ENCODE measurements at regions not wholly inside any gene's neighbourhood (a gene's known extent, or its start where the extent isn't known, plus 50 kb on each side); places are given as distances from the start of the nearest gene placed in this dataset.
"Not testable (repeated sequence)": the region's sequence is repeated elsewhere in the genome, so short reads cannot be mapped to it uniquely, and the experiment has no call there.

DNA sequence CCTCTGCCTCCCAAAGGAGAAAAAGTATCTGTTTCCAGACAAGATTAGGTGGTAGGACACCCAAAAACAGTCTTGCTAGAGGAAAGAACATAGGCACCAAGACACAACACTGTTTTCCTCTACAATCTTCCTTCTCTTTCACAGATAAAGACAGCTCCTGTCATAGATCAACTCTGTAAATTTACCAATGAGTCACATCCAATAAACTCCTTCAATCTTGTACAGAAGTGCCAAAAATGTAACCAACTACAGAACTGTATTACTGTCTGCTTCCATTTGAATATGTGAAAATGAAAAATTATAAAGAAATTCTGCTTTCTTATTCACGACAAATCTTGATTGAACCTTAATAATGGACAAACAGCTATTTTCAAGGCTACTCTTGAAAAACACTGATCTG is 286.9 kb downstream of the PLK2 start:
- Histone ChIP-seq H3K4me2 (ENCODE audit: low read length) (no peak overlapping the region), H3K27me3 (ENCODE audit: control insufficient read depth, low read length) (no peaks in the 10 kb centered on the region), H3K4me3 (ENCODE audit: low read length) (no peak overlapping the region), H3K9me2 (replicated peaks; ENCODE audit: control insufficient read depth, low read length) (no peaks in the 10 kb centered on the region), H4K20me1 (ENCODE audit: control insufficient read depth, insufficient read depth, low read depth, low read length) (no peaks in the 10 kb centered on the region), H3K27ac (ENCODE audit: low read depth, low read length) (no peak overlapping the region), H3K36me3 (ENCODE audit: control insufficient read depth, low read length) (no peaks in the 10 kb centered on the region), H3K9me3 (ENCODE audit: control insufficient read depth, insufficient read depth, low read length) (no peaks in the 10 kb centered on the region), H3K79me2 (ENCODE audit: control insufficient read depth, low read length) (no peaks in the 10 kb centered on the region), H3F3A (ENCODE audit: control insufficient read depth, insufficient read depth) (no peaks in the 10 kb centered on the region), H3K4me1 (ENCODE audit: control insufficient read depth, low read length) (no peaks in the 10 kb centered on the region)
- TF ChIP-seq, protein P1, sequence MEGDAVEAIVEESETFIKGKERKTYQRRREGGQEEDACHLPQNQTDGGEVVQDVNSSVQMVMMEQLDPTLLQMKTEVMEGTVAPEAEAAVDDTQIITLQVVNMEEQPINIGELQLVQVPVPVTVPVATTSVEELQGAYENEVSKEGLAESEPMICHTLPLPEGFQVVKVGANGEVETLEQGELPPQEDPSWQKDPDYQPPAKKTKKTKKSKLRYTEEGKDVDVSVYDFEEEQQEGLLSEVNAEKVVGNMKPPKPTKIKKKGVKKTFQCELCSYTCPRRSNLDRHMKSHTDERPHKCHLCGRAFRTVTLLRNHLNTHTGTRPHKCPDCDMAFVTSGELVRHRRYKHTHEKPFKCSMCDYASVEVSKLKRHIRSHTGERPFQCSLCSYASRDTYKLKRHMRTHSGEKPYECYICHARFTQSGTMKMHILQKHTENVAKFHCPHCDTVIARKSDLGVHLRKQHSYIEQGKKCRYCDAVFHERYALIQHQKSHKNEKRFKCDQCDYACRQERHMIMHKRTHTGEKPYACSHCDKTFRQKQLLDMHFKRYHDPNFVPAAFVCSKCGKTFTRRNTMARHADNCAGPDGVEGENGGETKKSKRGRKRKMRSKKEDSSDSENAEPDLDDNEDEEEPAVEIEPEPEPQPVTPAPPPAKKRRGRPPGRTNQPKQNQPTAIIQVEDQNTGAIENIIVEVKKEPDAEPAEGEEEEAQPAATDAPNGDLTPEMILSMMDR (IDR thresholded peaks at IDR 0.05; ENCODE audit: low read depth, low read length, poor library complexity, severe bottlenecking), result no peak
- TF ChIP-seq EZH2phosphoT487 (IDR thresholded peaks at IDR 0.05; ENCODE audit: borderline replicate concordance, low read length), result no peak

DNA sequence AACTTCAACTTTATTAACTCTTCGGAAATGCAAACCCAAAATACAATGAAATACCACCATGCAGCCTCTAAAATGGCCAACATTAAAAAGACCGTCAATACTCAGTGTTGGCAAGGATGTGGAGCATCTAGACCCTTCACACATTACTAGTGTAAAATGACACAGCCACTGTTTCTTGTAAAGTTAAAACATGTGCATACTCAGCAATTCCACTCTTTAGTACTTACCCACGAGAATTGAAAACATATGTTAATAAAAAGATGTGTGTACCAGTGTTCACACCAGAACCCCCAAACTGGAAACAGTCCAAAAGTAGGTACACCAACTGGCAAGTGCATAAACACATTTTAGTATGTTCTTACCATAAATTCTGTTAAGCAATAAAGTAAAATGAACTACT is 294.7 kb downstream of the PLK2 start:
- TF ChIP-seq EZH2phosphoT487 (IDR thresholded peaks at IDR 0.05; ENCODE audit: borderline replicate concordance, low read length), result no peak
- TF ChIP-seq, protein P1 (IDR thresholded peaks at IDR 0.05; ENCODE audit: low read depth, low read length, poor library complexity, severe bottlenecking), result no peak
- no peaks in the 10 kb centered on the region for H3F3A ChIP-seq (ENCODE audit: control insufficient read depth, insufficient read depth)
- H3K27me3 ChIP-seq (ENCODE audit: control insufficient read depth, low read length), result no peaks in the 10 kb centered on the region
- H3K27ac ChIP-seq (ENCODE audit: low read depth, low read length), result no peak overlapping the region
- H3K9me2 ChIP-seq (replicated peaks; ENCODE audit: control insufficient read depth, low read length), result no peaks in the 10 kb centered on the region
- no peak overlapping the region for H3K4me2 ChIP-seq (ENCODE audit: low read length)
- H3K36me3 ChIP-seq (ENCODE audit: control insufficient read depth, low read length), result no peaks in the 10 kb centered on the region
- no peaks in the 10 kb centered on the region for H3K79me2 ChIP-seq (ENCODE audit: control insufficient read depth, low read length)
- no peaks in the 10 kb centered on the region for H4K20me1 ChIP-seq (ENCODE audit: control insufficient read depth, insufficient read depth, low read depth, low read length)
- no peak overlapping the region for H3K4me3 ChIP-seq (ENCODE audit: low read length)
- no peaks in the 10 kb centered on the region for H3K9me3 ChIP-seq (ENCODE audit: control insufficient read depth, insufficient read depth, low read length)
- no peaks in the 10 kb centered on the region for H3K4me1 ChIP-seq (ENCODE audit: control insufficient read depth, low read length)

DNA sequence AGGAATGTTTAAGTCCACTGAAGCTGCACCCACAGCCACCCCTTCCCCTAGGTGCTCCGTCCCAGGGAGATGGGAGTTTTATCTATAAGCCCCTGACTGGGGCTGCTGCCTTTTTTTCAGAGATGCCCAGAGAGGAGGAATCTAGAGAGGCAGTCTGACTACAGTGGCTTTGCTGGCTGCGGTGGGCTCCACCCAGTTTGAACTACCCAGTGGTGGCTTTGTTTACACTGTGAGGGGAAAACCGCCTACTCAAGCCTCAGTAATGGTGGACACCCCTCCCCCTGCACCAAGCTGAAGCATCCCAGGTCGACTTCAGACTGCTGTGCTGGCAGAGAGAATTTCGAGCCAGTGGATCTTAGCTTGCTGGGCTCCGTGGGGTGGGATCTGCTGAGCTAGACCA is 298.0 kb downstream of the PLK2 start:
- H3K4me2 ChIP-seq (ENCODE audit: low read length); H3F3A ChIP-seq (ENCODE audit: control insufficient read depth, insufficient read depth): not testable (repeated sequence)

DNA sequence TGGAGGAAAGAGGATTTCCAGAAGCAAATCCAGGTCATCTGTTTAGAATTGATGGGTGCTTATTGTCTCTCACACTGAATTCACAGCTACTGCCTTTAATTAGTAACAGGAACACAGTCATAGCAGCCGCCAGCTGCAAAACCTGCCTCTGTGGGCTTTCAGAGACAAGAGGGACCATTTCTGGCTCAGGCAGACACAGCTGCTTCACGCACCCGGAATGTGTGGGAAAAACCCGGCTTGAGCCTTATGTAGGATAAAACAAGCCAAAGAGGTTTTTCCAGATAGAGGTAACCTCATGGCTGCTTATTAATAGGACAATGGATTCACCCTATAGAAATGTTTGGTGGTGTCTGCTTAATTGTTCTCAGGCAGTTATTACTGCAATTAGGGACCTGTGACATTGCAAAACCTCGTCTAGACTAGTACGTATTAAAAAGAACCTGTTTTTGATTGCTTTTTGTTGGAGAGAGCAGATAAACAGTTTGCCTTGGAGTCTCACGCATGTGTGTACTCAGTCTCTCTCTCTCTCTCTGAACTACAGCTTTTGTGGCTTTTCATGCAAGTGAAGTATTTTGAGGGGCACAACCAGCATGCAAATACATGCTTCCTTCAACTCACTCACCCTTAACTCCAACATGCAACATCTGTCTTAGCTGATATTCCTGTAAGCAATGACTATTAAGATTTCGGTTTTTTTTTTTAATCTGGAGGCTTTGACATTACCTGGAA is 302.7 kb downstream of the PLK2 start:
- no peaks in the 10 kb centered on the region for H3K9me3 ChIP-seq (ENCODE audit: control insufficient read depth, insufficient read depth, low read length)
- peaks cover 18% of the 10 kb centered on the region for H3K4me1 ChIP-seq (ENCODE audit: control insufficient read depth, low read length)
- H3K9me2 ChIP-seq (replicated peaks; ENCODE audit: control insufficient read depth, low read length), result no peaks in the 10 kb centered on the region
- peak overlapping the region; percentile 25 for H3K4me3 ChIP-seq (ENCODE audit: low read length)
- no peaks in the 10 kb centered on the region for H4K20me1 ChIP-seq (ENCODE audit: control insufficient read depth, insufficient read depth, low read depth, low read length)
- TF ChIP-seq EZH2phosphoT487 (IDR thresholded peaks at IDR 0.05; ENCODE audit: borderline replicate concordance, low read length), result no peak
- TF ChIP-seq, protein P1 (IDR thresholded peaks at IDR 0.05; ENCODE audit: low read depth, low read length, poor library complexity, severe bottlenecking), result no peak
- H3K27me3 ChIP-seq (ENCODE audit: control insufficient read depth, low read length), result peaks cover 5% of the 10 kb centered on the region; the same call in 1 of the 2 replicates
- no peaks in the 10 kb centered on the region for H3K79me2 ChIP-seq (ENCODE audit: control insufficient read depth, low read length)
- no peaks in the 10 kb centered on the region for H3F3A ChIP-seq (ENCODE audit: control insufficient read depth, insufficient read depth)
- peak overlapping the region; percentile 51 for H3K4me2 ChIP-seq (ENCODE audit: low read length)
- H3K27ac ChIP-seq (ENCODE audit: low read depth, low read length), result no peak overlapping the region
- H3K36me3 ChIP-seq (ENCODE audit: control insufficient read depth, low read length), result no peaks in the 10 kb centered on the region

More for the DNA sequence above, 298.0 kb downstream of the PLK2 start:
- H3K9me3 ChIP-seq (ENCODE audit: control insufficient read depth, insufficient read depth, low read length); H3K36me3 ChIP-seq (ENCODE audit: control insufficient read depth, low read length); H3K27ac ChIP-seq (ENCODE audit: low read depth, low read length); H3K79me2 ChIP-seq (ENCODE audit: control insufficient read depth, low read length); H3K27me3 ChIP-seq (ENCODE audit: control insufficient read depth, low read length); H3K9me2 ChIP-seq (replicated peaks; ENCODE audit: control insufficient read depth, low read length); H4K20me1 ChIP-seq (ENCODE audit: control insufficient read depth, insufficient read depth, low read depth, low read length); H3K4me3 ChIP-seq (ENCODE audit: low read length): not testable (repeated sequence)
- H3K4me1 ChIP-seq (ENCODE audit: control insufficient read depth, low read length), result peaks cover 10% of the 10 kb centered on the region

Measured in DOHH2 (cell line).